GM19455 (cell line): ENCODE measurements at regions not wholly inside any gene's neighbourhood (a gene's known extent, or its start where the extent isn't known, plus 50 kb on each side); places are given as distances from the start of the nearest gene placed in this dataset.
"Not testable (repeated sequence)": the region's sequence is repeated elsewhere in the genome, so short reads cannot be mapped to it uniquely, and the experiment has no call there.

Experiments
- ATAC-seq: cut with Tn5 transposase; IDR thresholded peaks from one replicate; pipeline ENCODE4 v1.9.1; 2021; ENCODE audit not compliant: unreplicated experiment

GRCh38 chr1:149354579-149354978 is 120.3 kb upstream of the NBPF19 start:
- not testable (repeated sequence) for ATAC-seq

- not testable (repeated sequence) for ATAC-seq
Measured at GRCh38 chr1:149355748-149356147, 119.1 kb upstream of the NBPF19 start.

- not testable (repeated sequence) for ATAC-seq
Measured at GRCh38 chr1:149356152-149356551, 118.7 kb upstream of the NBPF19 start.

GRCh38 chr1:149360351-149360750 is 114.5 kb upstream of the NBPF19 start:
- ATAC-seq = not testable (repeated sequence)

GRCh38 chr1:149361310-149361709 is 113.5 kb upstream of the NBPF19 start:
- not testable (repeated sequence) for ATAC-seq

GRCh38 chr1:149364188-149364981 is 110.5 kb upstream of the NBPF19 start:
- not testable (repeated sequence) for ATAC-seq

GRCh38 chr1:149366402-149366801 is 108.4 kb upstream of the NBPF19 start:
- ATAC-seq = not testable (repeated sequence)

GRCh38 chr1:149367472-149368044 is 107.3 kb upstream of the NBPF19 start:
- not testable (repeated sequence) for ATAC-seq

GRCh38 chr1:149368337-149368736 is 106.5 kb upstream of the NBPF19 start:
- not testable (repeated sequence) for ATAC-seq

GRCh38 chr1:149369081-149369480 is 105.8 kb upstream of the NBPF19 start:
- ATAC-seq = not testable (repeated sequence)

- not testable (repeated sequence) for ATAC-seq
Measured at GRCh38 chr1:149371955-149372354, 102.9 kb upstream of the NBPF19 start.

GRCh38 chr1:149378462-149378861 is 96.4 kb upstream of the NBPF19 start:
- ATAC-seq = not testable (repeated sequence)

GRCh38 chr1:149390173-149390926 is 84.5 kb upstream of the NBPF19 start:
- not testable (repeated sequence) for ATAC-seq

GRCh38 chr1:149390931-149391330 is 83.9 kb upstream of the NBPF19 start:
- not testable (repeated sequence) for ATAC-seq

- not testable (repeated sequence) for ATAC-seq
Measured at GRCh38 chr1:149395802-149396201, 79.0 kb upstream of the NBPF19 start.

GRCh38 chr1:149398527-149398926 is 76.3 kb upstream of the NBPF19 start:
- not testable (repeated sequence) for ATAC-seq

GRCh38 chr1:149408404-149408803 is 66.4 kb upstream of the NBPF19 start:
- ATAC-seq = not testable (repeated sequence)

GRCh38 chr1:149415373-149415772 is 59.5 kb upstream of the NBPF19 start:
- ATAC-seq = not testable (repeated sequence)

- not testable (repeated sequence) for ATAC-seq
Measured at GRCh38 chr1:149418782-149419181, 56.1 kb upstream of the NBPF19 start.

GRCh38 chr1:149423122-149423521 is 51.7 kb upstream of the NBPF19 start:
- not testable (repeated sequence) for ATAC-seq
